SH-SY5Y (cell line): ENCODE measurements at regions not wholly inside any gene's neighbourhood (a gene's known extent, or its start where the extent isn't known, plus 50 kb on each side); places are given as distances from the start of the nearest gene placed in this dataset.

ENCODE experiments used
- GATA2 ChIP-seq: IDR thresholded peaks from 2 replicates; pipeline ENCODE4 v1.6.1; 2011; ENCODE audit warnings: mild to moderate bottlenecking, low read depth, low read length
- GATA3 ChIP-seq: IDR thresholded peaks from 2 replicates; pipeline ENCODE4 v1.6.1; 2011; ENCODE audit warnings: low read depth, mild to moderate bottlenecking, low read length, moderate library complexity

DNA sequence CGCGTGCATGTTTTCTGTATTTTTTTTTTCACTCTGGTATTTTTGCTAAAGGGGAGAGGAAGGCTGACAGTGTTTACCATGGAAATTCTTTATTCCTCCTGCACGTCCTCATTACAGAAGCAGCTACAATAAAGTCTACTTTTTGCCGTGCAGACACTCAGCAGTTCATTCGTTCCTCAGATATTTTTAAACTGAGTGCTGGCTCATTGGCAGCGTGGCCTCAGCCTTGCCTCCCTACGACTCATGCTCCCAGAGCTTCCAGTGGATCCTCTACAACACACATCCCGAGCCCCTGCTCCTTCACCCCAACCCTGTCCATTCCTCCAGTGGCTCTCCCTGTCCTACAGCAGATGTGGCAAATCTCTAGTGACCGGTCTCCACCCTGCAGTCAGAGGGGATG is 239.2 kb upstream of the ZMIZ1 start:
- TF ChIP-seq GATA3 (no peak), GATA2 (no peak)
